ENCODE measurements at regions not wholly inside any gene's neighbourhood (a gene's known extent, or its start where the extent isn't known, plus 50 kb on each side); places are given as distances from the start of the nearest gene placed in this dataset.

DNA sequence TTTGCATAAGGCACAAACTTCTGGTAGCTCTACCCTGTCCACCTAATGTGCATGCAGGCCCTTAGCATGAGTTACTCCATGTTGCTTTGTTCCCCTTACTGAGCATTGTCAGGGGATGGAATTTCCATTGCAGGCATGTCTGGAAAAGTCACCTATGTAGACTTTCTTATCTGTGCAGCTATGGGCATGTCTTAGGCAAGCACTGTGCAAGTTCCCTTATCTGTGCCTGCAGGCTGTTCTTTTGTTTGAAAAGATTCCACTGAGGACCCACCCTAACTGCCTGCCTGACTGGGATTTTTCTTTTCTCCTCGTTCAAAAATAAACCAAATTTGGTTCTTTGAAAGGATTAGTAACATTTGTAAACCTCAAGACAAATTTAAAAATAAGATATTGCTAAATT lies 587.0 kb downstream of the CDH18 start:
- TF ChIP-seq POLR2A (IDR thresholded peaks at IDR 0.05) = no peak
- TF ChIP-seq, protein P1, sequence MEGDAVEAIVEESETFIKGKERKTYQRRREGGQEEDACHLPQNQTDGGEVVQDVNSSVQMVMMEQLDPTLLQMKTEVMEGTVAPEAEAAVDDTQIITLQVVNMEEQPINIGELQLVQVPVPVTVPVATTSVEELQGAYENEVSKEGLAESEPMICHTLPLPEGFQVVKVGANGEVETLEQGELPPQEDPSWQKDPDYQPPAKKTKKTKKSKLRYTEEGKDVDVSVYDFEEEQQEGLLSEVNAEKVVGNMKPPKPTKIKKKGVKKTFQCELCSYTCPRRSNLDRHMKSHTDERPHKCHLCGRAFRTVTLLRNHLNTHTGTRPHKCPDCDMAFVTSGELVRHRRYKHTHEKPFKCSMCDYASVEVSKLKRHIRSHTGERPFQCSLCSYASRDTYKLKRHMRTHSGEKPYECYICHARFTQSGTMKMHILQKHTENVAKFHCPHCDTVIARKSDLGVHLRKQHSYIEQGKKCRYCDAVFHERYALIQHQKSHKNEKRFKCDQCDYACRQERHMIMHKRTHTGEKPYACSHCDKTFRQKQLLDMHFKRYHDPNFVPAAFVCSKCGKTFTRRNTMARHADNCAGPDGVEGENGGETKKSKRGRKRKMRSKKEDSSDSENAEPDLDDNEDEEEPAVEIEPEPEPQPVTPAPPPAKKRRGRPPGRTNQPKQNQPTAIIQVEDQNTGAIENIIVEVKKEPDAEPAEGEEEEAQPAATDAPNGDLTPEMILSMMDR (IDR thresholded peaks at IDR 0.05) = no peak

Measured in breast epithelium (tissue), 3 donors.